WTC11 (cell line): ENCODE measurements at regions not wholly inside any gene's neighbourhood (a gene's known extent, or its start where the extent isn't known, plus 50 kb on each side); places are given as distances from the start of the nearest gene placed in this dataset.

Source experiments
- ATAC-seq: fragments of 200-7000 bp; cut with Tn5 transposase; 2 replicates; pipeline ENCODE4 v1.10.0; 2021; ENCODE audit warnings: mild to moderate bottlenecking, moderate library complexity
- CTCF ChIA-PET: fragments of 300-600 bp; sonication (Branson Sonifier 250); formaldehyde crosslinking; loops from one replicate; lab custom pipeline; 2021; ENCODE audit warnings: antibody characterized with exemption; lab: Charles Lee
- POLR2A ChIA-PET: fragments of 350-600 bp; sonication (Branson Sonifier 250); formaldehyde crosslinking; loops from one replicate; lab custom pipeline; 2021; ENCODE audit warnings: antibody characterized with exemption; lab: Charles Lee
- DNase-seq: peaks from one replicate; pipeline ENCODE4 v3.0.0; 2021; ENCODE audit warnings: low spot score
- H3K27ac Mint-ChIP-seq: 2 replicates; pipeline ENCODE4 v1.8.0; 2021; ENCODE audit warnings: mixed read lengths
- H3K27me3 Mint-ChIP-seq: 2 replicates; pipeline ENCODE4 v1.8.0; 2021; ENCODE audit warnings: low read depth, mild to moderate bottlenecking, moderate library complexity, mixed read lengths
- H3K36me3 Mint-ChIP-seq: 2 replicates; pipeline ENCODE4 v1.8.0; 2021; ENCODE audit warnings: mixed read lengths
- H3K4me1 Mint-ChIP-seq: 2 replicates; pipeline ENCODE4 v1.8.0; 2022; ENCODE audit warnings: mixed read lengths
- H3K4me3 Mint-ChIP-seq: 2 replicates; pipeline ENCODE4 v1.8.0; 2021; ENCODE audit warnings: mild to moderate bottlenecking, moderate library complexity, mixed read lengths
- H3K9me3 Mint-ChIP-seq: 2 replicates; pipeline ENCODE4 v1.8.0; 2021; ENCODE audit warnings: mixed read lengths
- ATF1 ChIP-seq: sonication (generic); formaldehyde crosslinking; IDR thresholded peaks from 2 replicates; pipeline ENCODE4 v1.8.1; 2023; ENCODE audit warnings: mild to moderate bottlenecking, moderate library complexity, missing genetic modification reagents
- E2F5 ChIP-seq: sonication (generic); formaldehyde crosslinking; IDR thresholded peaks from 2 replicates; pipeline ENCODE4 v1.8.1; 2022; ENCODE audit warnings: mild to moderate bottlenecking, moderate library complexity, missing genetic modification reagents
- FOXK1 ChIP-seq: sonication (generic); formaldehyde crosslinking; IDR thresholded peaks from 2 replicates; pipeline ENCODE4 v1.8.0; 2022; ENCODE audit warnings: mild to moderate bottlenecking, moderate library complexity, missing genetic modification reagents
- HMGA2 ChIP-seq: fragments of 250-450 bp; sonication (Bioruptor Pico); IDR thresholded peaks from 2 replicates; pipeline ENCODE4 v1.4.0; 2021; ENCODE audit warnings: mild to moderate bottlenecking, moderate library complexity
- IRF1 ChIP-seq: sonication (generic); formaldehyde crosslinking; IDR thresholded peaks from 2 replicates; pipeline ENCODE4 v1.8.0; 2023; ENCODE audit warnings: missing genetic modification reagents
- IRF2 ChIP-seq: sonication (generic); formaldehyde crosslinking; IDR thresholded peaks from 2 replicates; pipeline ENCODE4 v1.8.0; 2022; ENCODE audit warnings: low read depth, missing genetic modification reagents, borderline replicate concordance
- NR2C2 ChIP-seq: sonication (generic); formaldehyde crosslinking; IDR thresholded peaks from 2 replicates; pipeline ENCODE4 v1.8.0; 2022; ENCODE audit warnings: mild to moderate bottlenecking, missing genetic modification reagents
- RELA ChIP-seq: sonication (generic); formaldehyde crosslinking; IDR thresholded peaks from 2 replicates; pipeline ENCODE4 v1.8.1; 2022; ENCODE audit warnings: missing genetic modification reagents, mild to moderate bottlenecking, borderline replicate concordance
- SMAD4 ChIP-seq: sonication (generic); formaldehyde crosslinking; IDR thresholded peaks from 2 replicates; pipeline ENCODE4 v1.8.0; 2022; ENCODE audit warnings: mild to moderate bottlenecking, missing genetic modification reagents
- SOX15 ChIP-seq: fragments of 250-450 bp; sonication (Bioruptor Pico); IDR thresholded peaks from 2 replicates; pipeline ENCODE4 v1.9.0; 2021; ENCODE audit warnings: mild to moderate bottlenecking
- SP1 ChIP-seq: sonication (generic); formaldehyde crosslinking; conservative IDR thresholded peaks from 2 replicates; pipeline ENCODE4 v1.8.1; 2022; ENCODE audit warnings: missing genetic modification reagents
- TP53 ChIP-seq: sonication (generic); formaldehyde crosslinking; IDR thresholded peaks from 2 replicates; pipeline ENCODE4 v1.8.1; 2023; ENCODE audit warnings: mild to moderate bottlenecking, missing genetic modification reagents
- ZNF121 ChIP-seq: sonication (generic); formaldehyde crosslinking; IDR thresholded peaks from 2 replicates; pipeline ENCODE4 v1.8.0; 2023; ENCODE audit warnings: missing genetic modification reagents
- ZNF416 ChIP-seq: fragments of 250-450 bp; sonication (Bioruptor Pico); IDR thresholded peaks from 2 replicates; pipeline ENCODE4 v1.9.0; 2021; ENCODE audit warnings: mild to moderate bottlenecking, inconsistent platforms
- ZNF671 ChIP-seq: fragments of 250-450 bp; sonication (Bioruptor Pico); IDR thresholded peaks from 2 replicates; pipeline ENCODE4 v1.8.0; 2021; ENCODE audit warnings: mild to moderate bottlenecking
- TF ChIP-seq, protein P1 (sequence below): sonication (generic); formaldehyde crosslinking; IDR thresholded peaks from 2 replicates; pipeline ENCODE4 v1.8.1; 2023; ENCODE audit warnings: mild to moderate bottlenecking, missing genetic modification reagents, moderate library complexity
- TF ChIP-seq, protein P2 (sequence below): fragments of 250-450 bp; sonication (Bioruptor Pico); IDR thresholded peaks from 2 replicates; pipeline ENCODE4 v1.9.0; 2021; ENCODE audit warnings: mild to moderate bottlenecking, borderline replicate concordance
- TF ChIP-seq, protein P3 (sequence below): sonication (generic); formaldehyde crosslinking; IDR thresholded peaks from 2 replicates; pipeline ENCODE4 v1.8.1; 2023; ENCODE audit warnings: mild to moderate bottlenecking, missing genetic modification reagents
- TF ChIP-seq, protein P4 (sequence below): fragments of 250-450 bp; sonication (Bioruptor Pico); IDR thresholded peaks from 2 replicates; pipeline ENCODE4 v2.1.2; 2022; ENCODE audit warnings: mild to moderate bottlenecking, moderate library complexity

DNA sequence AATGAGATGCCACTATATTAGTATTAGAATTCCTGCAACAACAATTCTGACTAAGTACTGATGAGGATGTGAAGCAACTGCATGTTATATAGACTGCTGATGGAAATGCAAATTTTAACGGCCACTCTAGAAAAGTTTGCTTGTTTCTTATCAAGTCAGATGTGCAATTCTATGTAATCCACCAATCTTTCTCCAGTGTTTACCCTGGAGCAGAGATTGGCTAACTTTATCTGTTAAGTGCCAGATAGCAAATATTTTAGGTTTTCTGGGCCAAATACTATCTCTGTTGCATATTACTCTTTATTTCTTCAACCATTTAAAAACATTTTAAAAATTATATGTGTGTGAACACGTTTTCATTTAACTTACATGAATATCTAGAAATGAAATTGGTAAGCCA, 586.9 kb downstream of the FAM181B start (continued):
- no peak for TF ChIP-seq SMAD4 (CRISPR knock-in tag)
- TF ChIP-seq SP1, result no peak
- TF ChIP-seq, protein P1, sequence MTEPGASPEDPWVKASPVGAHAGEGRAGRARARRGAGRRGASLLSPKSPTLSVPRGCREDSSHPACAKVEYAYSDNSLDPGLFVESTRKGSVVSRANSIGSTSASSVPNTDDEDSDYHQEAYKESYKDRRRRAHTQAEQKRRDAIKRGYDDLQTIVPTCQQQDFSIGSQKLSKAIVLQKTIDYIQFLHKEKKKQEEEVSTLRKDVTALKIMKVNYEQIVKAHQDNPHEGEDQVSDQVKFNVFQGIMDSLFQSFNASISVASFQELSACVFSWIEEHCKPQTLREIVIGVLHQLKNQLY, result no peak
- no peak for TF ChIP-seq ZNF121 (CRISPR knock-in tag)
- no peak for TF ChIP-seq RELA (CRISPR knock-in tag)
- no peak for TF ChIP-seq ATF1 (CRISPR knock-in tag)
- TF ChIP-seq ZNF671 (CRISPR knock-in tag), result no peak
- TF ChIP-seq ZNF416 (CRISPR knock-in tag), result no peak

DNA sequence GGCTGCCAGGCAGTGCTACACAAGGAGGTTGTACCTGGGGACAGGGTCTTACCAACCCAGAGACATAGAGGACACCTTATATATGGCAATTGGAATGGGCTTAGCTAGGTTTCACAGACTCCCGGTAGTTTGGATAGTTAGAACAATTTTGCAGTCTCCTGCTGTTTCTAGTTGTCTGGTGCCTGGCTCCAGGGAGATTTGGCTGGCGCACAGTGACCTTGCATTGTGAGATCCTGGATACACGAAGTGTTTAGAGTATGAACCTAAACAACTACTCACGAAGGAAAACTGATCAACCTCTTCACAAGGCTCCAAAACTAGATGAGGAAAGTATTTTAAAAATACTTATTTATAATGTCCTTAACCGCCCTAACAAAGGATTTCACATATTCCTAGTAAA, 614.7 kb downstream of the FAM181B start:
- no peaks in the 10 kb centered on the region for H3K9me3 Mint-ChIP-seq
- peaks cover 10% of the 10 kb centered on the region for H3K4me1 Mint-ChIP-seq
- ChIA-PET POLR2A (no interaction called here), CTCF (no interaction called here)
- no peak for ATAC-seq
- H3K27ac Mint-ChIP-seq, result no peak overlapping the region
- H3K4me3 Mint-ChIP-seq, result no peak overlapping the region
- TF ChIP-seq FOXK1 (CRISPR knock-in tag) (no peak), IRF1 (no peak), RELA (CRISPR knock-in tag) (no peak), SOX15 (CRISPR knock-in tag) (no peak), HMGA2 (CRISPR knock-in tag) (no peak), E2F5 (CRISPR knock-in tag) (no peak), NR2C2 (CRISPR knock-in tag) (no peak)
- H3K27me3 Mint-ChIP-seq, result peaks cover 26% of the 10 kb centered on the region
- no peaks in the 10 kb centered on the region for H3K36me3 Mint-ChIP-seq
- DNase-seq, result no peak

GRCh38 chr11:82117362-82117761, 616.3 kb downstream of the FAM181B start:
- Mint-ChIP-seq H3K27ac (no peak overlapping the region), H3K4me1 (peaks cover 10% of the 10 kb centered on the region), H3K9me3 (no peaks in the 10 kb centered on the region), H3K36me3 (no peaks in the 10 kb centered on the region), H3K4me3 (no peak overlapping the region), H3K27me3 (peaks cover 17% of the 10 kb centered on the region)
- DNase-seq (no peak), ATAC-seq (no peak)
- CTCF ChIA-PET, result no interaction called here
- TF ChIP-seq, protein P2, sequence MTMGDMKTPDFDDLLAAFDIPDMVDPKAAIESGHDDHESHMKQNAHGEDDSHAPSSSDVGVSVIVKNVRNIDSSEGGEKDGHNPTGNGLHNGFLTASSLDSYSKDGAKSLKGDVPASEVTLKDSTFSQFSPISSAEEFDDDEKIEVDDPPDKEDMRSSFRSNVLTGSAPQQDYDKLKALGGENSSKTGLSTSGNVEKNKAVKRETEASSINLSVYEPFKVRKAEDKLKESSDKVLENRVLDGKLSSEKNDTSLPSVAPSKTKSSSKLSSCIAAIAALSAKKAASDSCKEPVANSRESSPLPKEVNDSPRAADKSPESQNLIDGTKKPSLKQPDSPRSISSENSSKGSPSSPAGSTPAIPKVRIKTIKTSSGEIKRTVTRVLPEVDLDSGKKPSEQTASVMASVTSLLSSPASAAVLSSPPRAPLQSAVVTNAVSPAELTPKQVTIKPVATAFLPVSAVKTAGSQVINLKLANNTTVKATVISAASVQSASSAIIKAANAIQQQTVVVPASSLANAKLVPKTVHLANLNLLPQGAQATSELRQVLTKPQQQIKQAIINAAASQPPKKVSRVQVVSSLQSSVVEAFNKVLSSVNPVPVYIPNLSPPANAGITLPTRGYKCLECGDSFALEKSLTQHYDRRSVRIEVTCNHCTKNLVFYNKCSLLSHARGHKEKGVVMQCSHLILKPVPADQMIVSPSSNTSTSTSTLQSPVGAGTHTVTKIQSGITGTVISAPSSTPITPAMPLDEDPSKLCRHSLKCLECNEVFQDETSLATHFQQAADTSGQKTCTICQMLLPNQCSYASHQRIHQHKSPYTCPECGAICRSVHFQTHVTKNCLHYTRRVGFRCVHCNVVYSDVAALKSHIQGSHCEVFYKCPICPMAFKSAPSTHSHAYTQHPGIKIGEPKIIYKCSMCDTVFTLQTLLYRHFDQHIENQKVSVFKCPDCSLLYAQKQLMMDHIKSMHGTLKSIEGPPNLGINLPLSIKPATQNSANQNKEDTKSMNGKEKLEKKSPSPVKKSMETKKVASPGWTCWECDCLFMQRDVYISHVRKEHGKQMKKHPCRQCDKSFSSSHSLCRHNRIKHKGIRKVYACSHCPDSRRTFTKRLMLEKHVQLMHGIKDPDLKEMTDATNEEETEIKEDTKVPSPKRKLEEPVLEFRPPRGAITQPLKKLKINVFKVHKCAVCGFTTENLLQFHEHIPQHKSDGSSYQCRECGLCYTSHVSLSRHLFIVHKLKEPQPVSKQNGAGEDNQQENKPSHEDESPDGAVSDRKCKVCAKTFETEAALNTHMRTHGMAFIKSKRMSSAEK (CRISPR knock-in tag), result no peak
- TF ChIP-seq, protein P3, sequence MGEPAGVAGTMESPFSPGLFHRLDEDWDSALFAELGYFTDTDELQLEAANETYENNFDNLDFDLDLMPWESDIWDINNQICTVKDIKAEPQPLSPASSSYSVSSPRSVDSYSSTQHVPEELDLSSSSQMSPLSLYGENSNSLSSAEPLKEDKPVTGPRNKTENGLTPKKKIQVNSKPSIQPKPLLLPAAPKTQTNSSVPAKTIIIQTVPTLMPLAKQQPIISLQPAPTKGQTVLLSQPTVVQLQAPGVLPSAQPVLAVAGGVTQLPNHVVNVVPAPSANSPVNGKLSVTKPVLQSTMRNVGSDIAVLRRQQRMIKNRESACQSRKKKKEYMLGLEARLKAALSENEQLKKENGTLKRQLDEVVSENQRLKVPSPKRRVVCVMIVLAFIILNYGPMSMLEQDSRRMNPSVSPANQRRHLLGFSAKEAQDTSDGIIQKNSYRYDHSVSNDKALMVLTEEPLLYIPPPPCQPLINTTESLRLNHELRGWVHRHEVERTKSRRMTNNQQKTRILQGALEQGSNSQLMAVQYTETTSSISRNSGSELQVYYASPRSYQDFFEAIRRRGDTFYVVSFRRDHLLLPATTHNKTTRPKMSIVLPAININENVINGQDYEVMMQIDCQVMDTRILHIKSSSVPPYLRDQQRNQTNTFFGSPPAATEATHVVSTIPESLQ, result no peak
- TF ChIP-seq NR2C2 (CRISPR knock-in tag) (no peak), TP53 (CRISPR knock-in tag) (no peak), FOXK1 (CRISPR knock-in tag) (no peak), IRF2 (CRISPR knock-in tag) (no peak)
- TF ChIP-seq, protein P4, sequence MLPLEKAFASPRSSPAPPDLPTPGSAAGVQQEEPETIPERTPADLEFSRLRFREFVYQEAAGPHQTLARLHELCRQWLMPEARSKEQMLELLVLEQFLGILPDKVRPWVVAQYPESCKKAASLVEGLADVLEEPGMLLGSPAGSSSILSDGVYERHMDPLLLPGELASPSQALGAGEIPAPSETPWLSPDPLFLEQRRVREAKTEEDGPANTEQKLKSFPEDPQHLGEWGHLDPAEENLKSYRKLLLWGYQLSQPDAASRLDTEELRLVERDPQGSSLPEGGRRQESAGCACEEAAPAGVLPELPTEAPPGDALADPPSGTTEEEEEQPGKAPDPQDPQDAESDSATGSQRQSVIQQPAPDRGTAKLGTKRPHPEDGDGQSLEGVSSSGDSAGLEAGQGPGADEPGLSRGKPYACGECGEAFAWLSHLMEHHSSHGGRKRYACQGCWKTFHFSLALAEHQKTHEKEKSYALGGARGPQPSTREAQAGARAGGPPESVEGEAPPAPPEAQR (CRISPR knock-in tag), result no peak
- POLR2A ChIA-PET, result interaction anchor here (0.6 kb wide), 1 partner anchor 8 kb away, joined by 3 read pairs; no protein-coding TSS in a partner anchor
